ENCODE measurements at regions not wholly inside any gene's neighbourhood (a gene's known extent, or its start where the extent isn't known, plus 50 kb on each side); places are given as distances from the start of the nearest gene placed in this dataset.
"Not testable (repeated sequence)": the region's sequence is repeated elsewhere in the genome, so short reads cannot be mapped to it uniquely, and the experiment has no call there.

- Histone ChIP-seq H3K9me3 (no peaks in the 10 kb centered on the region), H3K27me3 (no peaks in the 10 kb centered on the region), H3K4me1 (peaks cover 0 to 1% of the 10 kb centered on the region in 2 donors), H3K27ac (no peak overlapping the region), H3K36me3 (no peaks in the 10 kb centered on the region), H3K4me3 (no peak overlapping the region)
- DNase-seq (no peak), ATAC-seq (no peak)
- in situ Hi-C loops (cut with MboI; ENCODE audit: low sequenced_read_pairs in 4 of 4) (no loop called here), intact Hi-C loops (cut with DNase I; ENCODE audit: low total_unique reads) (no loop called here)
- TF ChIP-seq POLR2A (IDR thresholded peaks at IDR 0.05), result no peak
- no peak for TF ChIP-seq CTCF (IDR thresholded peaks at IDR 0.05 in 4 of 5, conservative IDR thresholded peaks at IDR 0.05 in 1 of 5)
Measured at GRCh38 chr3:72065872-72066641, 281.1 kb upstream of the PROK2 start.

- ATAC-seq, result no peak
- TF ChIP-seq CTCF (IDR thresholded peaks at IDR 0.05 in 4 of 5, conservative IDR thresholded peaks at IDR 0.05 in 1 of 5), result no peak
- no peak for TF ChIP-seq POLR2A (IDR thresholded peaks at IDR 0.05)
- Histone ChIP-seq H3K27me3 (no peaks in the 10 kb centered on the region), H3K4me3 (no peak overlapping the region), H3K9me3 (no peaks in the 10 kb centered on the region), H3K27ac (no peak overlapping the region), H3K4me1 (peaks cover 0 to 3% of the 10 kb centered on the region in 2 donors), H3K36me3 (no peaks in the 10 kb centered on the region)
- no peak for DNase-seq
- intact Hi-C loops (cut with DNase I; ENCODE audit: low total_unique reads) (no loop called here), in situ Hi-C loops (cut with MboI; ENCODE audit: low sequenced_read_pairs in 4 of 4) (no loop called here)
Measured at GRCh38 chr3:72065236-72065635, 280.3 kb upstream of the PROK2 start.

GRCh38 chr3:72064727-72065126 is 279.8 kb upstream of the PROK2 start:
- H3K27me3 ChIP-seq; H3K27ac ChIP-seq; intact Hi-C loops (cut with DNase I; ENCODE audit: low total_unique reads); ATAC-seq; DNase-seq; H3K36me3 ChIP-seq; in situ Hi-C loops (cut with MboI; ENCODE audit: low sequenced_read_pairs in 4 of 4); H3K9me3 ChIP-seq; H3K4me3 ChIP-seq; H3K4me1 ChIP-seq: not testable (repeated sequence)

GRCh38 chr3:72062017-72062416 is 277.1 kb upstream of the PROK2 start:
- Histone ChIP-seq H3K27ac (no peak overlapping the region), H3K36me3 (no peaks in the 10 kb centered on the region), H3K9me3 (no peaks in the 10 kb centered on the region), H3K4me1 (peaks cover 0 to 7% of the 10 kb centered on the region in 2 donors), H3K4me3 (no peak overlapping the region), H3K27me3 (no peaks in the 10 kb centered on the region)
- DNase-seq, result no peak
- TF ChIP-seq POLR2A (IDR thresholded peaks at IDR 0.05), result no peak
- no peak for TF ChIP-seq CTCF (IDR thresholded peaks at IDR 0.05 in 4 of 5, conservative IDR thresholded peaks at IDR 0.05 in 1 of 5)
- intact Hi-C loops (cut with DNase I; ENCODE audit: low total_unique reads) (no loop called here), in situ Hi-C loops (cut with MboI; ENCODE audit: low sequenced_read_pairs in 4 of 4) (no loop called here)
- ATAC-seq, result no peak

GRCh38 chr3:72060447-72061034 is 275.6 kb upstream of the PROK2 start:
- H3K9me3 ChIP-seq, result no peaks in the 10 kb centered on the region
- H3K4me3 ChIP-seq, result no peak overlapping the region
- H3K4me1 ChIP-seq, result peaks cover 0 to 7% of the 10 kb centered on the region in 2 donors
- H3K27me3 ChIP-seq, result no peaks in the 10 kb centered on the region
- H3K36me3 ChIP-seq, result no peaks in the 10 kb centered on the region
- in situ Hi-C loops (cut with MboI; ENCODE audit: low sequenced_read_pairs in 4 of 4), result no loop called here
- no peak for DNase-seq
- TF ChIP-seq CTCF (IDR thresholded peaks at IDR 0.05 in 4 of 5, conservative IDR thresholded peaks at IDR 0.05 in 1 of 5) (no peak), POLR2A (IDR thresholded peaks at IDR 0.05) (no peak)
- no peak overlapping the region for H3K27ac ChIP-seq
- ATAC-seq, result no peak
- intact Hi-C loops (cut with DNase I; ENCODE audit: low total_unique reads), result no loop called here

Measured in gastrocnemius medialis (tissue), 4 donors.